ENCODE measurements at regions not wholly inside any gene's neighbourhood (a gene's known extent, or its start where the extent isn't known, plus 50 kb on each side); places are given as distances from the start of the nearest gene placed in this dataset.
"Not testable (repeated sequence)": the region's sequence is repeated elsewhere in the genome, so short reads cannot be mapped to it uniquely, and the experiment has no call there.

DNA sequence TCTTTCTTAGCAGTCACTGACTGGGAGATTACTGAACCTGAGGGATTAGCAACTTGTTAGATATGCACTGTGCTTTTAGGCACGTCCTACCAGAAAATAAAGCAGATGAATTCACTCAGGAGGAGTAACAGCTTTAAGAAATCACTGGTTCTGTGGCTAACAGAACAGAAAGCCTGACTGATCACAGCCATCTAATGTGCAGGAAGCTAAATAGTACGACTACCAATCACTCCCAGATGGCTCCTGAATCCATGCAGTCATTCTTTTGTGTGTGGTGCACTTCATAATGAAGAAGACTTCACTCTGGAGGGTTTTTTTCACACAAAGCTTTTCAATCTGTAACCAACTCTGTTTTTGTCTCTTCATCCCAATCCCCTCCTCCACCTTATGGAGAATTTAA is 305.3 kb upstream of the INTU start:
- no peak for DNase-seq

- DNase-seq: no peak
Measured at GRCh38 chr4:127335073-127335620, 297.6 kb upstream of the INTU start.

GRCh38 chr4:127335732-127336131 is 297.0 kb upstream of the INTU start:
- DNase-seq: no peak

GRCh38 chr4:127343123-127343522 is 289.6 kb upstream of the INTU start:
- not testable (repeated sequence) for DNase-seq

DNA sequence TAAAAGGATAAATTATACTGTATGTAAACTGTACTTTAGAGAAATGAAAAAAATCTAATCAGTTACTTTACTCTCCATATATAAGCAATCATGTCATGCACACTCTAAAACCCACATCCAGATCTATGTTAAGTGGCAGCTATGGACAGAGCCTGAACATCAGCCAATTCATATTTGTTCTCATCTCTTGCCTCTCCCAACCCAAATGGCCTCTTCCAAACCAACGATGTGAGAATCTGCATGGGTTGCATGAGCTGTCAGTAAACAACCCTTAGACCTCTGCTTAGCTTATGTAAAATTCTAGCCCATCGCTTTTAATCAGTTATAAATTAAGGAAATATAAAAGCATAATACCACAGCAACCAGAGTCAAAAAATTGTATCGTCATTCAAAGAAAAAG is 288.7 kb upstream of the INTU start:
- no peak for DNase-seq

GRCh38 chr4:127347936-127348335 is 284.8 kb upstream of the INTU start:
- no peak for DNase-seq

GRCh38 chr4:127352220-127353113 is 280.3 kb upstream of the INTU start:
- no peak for DNase-seq

- DNase-seq: no peak
Measured at GRCh38 chr4:127355743-127356142, 277.0 kb upstream of the INTU start.

DNA sequence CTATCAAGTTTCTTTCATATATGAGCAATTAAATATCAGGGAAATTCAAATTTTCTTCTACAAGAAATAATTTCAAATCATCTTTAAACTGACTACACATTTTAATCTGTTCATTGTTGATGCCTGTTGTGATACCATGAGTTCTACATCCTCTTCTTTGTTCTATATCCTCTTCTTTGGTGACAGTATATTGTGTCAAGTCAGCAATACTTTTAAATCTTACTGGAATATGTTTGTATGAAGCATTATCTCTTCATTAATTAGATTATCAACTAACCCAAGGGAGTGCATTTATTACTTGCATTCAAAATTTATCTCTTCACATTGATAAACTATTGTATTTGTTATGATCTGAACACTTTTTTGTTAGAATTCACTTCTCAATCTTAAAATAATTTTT is 275.0 kb upstream of the INTU start:
- DNase-seq: no peak

DNA sequence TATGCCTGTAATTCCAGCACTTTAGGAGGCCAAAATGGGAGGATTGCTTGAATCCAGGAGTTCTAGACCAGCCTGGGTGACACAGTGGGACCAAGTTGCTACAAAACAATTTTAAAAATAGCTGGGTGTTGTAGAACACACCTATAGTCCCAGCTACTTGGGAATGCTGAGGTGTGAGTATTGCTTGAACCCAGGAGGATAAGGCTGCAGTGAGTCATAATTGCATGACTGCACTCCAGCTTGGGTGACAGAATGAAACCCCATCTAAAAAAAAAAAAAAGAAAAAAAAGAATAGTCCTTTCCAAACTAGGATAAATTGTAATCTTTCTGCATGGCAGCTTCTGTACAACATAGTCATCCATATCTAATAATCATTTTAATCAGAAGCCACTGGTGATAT is 270.1 kb upstream of the INTU start:
- no peak for DNase-seq

DNA sequence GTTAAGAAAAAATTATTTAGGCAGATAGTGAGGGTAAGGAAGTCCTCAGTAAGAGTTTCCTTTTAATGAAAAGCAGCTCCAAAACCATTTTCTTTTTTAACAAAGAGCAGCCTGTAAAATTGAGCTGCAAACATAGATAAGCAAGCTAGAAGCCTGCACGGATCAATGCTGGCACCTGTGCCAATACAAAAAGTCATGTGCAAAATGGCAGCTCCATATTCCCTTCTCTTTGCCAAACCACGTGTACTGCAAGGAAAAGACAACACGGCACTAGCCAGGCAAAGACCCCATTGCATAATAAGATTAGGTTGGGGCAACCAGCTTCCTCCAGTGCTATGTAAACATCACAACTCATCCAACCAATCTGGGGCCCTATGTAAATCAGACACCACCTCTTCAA is 268.4 kb upstream of the INTU start:
- DNase-seq: no peak

DNA sequence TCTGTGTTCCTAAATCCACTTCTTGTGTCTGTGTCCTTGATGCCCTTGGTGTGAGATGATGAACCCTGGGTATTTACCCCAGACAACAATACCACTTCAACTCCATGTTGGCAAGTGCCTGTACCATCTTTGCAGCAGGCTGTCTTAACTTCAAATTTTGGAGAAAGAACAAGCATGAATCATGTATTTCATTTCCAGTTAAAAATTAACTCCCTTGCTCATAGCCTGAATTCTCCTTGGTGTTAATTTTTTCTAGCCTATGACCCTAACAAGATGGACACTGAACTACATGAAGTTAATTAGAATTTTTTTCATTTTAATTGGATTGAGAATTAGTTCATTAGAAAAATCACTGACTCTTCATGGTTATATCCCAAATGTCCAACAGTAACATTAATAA is 267.8 kb upstream of the INTU start:
- DNase-seq: no peak

GRCh38 chr4:127370604-127371003 is 262.2 kb upstream of the INTU start:
- DNase-seq: no peak

DNA sequence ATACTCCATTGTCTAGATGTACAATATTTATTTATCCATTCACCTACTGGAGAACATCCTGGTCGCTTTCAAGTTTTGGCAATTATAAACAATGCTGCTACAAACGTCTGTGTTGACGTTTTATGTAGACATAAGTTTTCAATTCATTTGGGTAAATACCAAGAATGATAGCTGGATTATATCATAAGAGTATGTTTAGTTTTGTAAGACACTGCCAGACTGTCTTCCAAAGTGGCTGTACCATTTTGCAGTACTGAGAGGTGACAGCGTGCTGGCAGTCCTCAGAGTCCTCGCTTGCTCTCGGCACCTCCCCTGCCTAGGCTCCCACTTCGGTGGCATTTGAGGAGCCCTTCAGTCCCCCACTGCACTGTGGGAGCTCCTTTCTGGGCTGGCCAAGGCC is 253.3 kb upstream of the INTU start:
- no peak for DNase-seq

DNA sequence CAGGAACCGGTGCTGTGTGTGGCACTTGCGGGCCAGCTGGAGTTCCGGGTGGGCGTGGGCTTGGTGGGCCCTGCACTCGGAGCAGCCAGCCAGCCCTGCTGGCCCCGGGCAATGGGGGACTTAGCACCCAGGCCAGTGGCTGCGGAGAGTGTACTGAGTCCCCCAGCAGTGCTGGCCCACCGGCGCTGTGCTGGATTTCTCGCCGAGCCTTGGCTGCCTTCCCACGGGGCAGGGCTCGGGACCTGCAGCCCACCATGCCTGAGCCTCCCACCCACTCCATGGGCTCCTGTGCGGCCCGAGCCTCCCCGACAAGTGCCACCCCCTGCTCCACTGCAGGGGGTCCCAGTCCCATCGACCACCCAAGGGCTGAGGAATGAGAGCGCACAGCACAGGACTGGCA is 252.8 kb upstream of the INTU start:
- not testable (repeated sequence) for DNase-seq

DNA sequence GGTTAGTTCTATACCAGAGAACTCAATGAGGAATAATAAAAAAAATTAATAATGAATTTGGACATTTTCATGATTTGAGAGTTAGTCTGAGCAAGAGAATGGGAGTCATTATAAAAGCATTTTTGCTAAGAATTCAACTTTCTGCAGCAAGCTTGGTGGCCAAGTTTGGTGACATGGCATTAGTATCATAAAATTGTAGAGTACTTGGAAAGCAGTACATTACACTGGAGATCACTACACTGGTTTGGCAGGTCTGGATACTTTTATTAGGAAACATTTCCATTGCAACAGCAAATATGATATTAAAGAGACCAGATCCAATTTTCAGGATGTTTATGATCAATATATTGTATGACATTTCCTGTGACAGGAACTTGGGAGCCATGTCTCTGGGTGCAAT is 249.1 kb upstream of the INTU start:
- DNase-seq: no peak

DNA sequence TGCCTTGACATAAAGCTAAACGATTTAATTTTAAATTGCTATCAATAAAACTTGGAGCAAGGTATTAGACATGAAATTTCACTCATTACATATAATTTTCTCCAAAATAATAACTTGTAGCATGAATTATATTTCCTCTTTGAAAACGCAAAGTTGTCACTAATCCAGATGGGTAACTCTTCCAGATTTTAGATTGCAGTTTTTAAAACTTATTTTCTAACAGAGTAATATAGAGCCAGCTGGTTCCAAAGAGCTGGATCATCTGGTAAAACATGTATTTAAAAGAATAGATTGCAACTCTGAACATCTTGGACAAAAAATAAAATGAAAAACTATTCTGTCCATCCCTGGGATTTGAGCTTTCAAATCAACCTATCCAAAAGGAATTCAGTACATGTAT is 238.2 kb upstream of the INTU start:
- DNase-seq: no peak

GRCh38 chr4:127400276-127400675 is 232.5 kb upstream of the INTU start:
- no peak for DNase-seq

- DNase-seq: peak; percentile 64
Measured at GRCh38 chr4:127400731-127401346, 231.9 kb upstream of the INTU start.

DNA sequence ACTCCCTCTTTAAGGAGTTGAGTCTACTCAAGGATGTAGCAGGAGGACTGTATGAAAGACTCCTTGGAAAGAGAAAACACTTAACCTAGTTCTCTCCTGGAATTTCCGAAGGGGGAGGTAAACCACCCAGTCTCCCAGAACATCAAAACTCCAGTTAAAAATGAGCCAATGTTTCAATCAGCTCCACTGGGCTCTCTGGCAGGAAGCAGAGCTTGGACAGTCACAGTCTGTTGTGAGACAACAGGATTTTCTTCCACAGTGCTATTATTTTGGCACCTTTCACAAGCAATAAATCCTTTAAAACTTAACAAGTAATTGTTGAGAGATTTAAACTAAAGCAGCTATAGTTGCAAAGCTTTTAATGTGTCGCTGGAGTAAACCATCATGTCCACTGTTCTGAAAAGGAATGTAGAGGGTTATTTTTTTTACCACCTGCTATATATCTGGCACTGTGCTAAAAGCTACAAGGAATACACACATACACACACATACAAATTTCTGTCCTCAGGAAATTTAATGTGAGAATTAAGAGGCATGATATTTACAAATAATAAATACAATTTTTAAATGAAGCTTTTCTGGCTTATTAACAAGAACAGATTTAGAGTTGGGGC is 229.2 kb upstream of the INTU start:
- DNase-seq: no peak

DNA sequence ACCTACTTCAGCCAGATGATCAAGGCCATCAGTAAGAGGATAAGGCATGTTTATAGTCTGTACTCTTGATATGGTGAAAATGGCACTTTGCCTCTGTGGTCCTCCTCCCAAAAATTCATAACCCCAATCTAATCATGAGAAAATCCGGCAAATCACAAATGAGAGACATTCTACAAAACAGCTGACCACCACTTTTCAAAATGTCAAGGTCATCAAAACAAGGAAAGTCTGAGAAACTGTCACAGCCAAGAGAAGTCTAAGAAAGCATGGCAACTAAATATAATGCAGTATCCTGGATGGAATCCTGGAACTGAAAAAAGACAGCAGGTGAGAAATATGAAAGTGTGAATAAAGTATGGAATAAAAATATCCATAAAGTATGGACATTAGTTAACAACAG is 226.6 kb upstream of the INTU start:
- DNase-seq: no peak

- DNase-seq: not testable (repeated sequence)
Measured at GRCh38 chr4:127407572-127407971, 225.2 kb upstream of the INTU start.

- no peak for DNase-seq
Measured at GRCh38 chr4:127410201-127410600, 222.6 kb upstream of the INTU start.

Measured in left kidney (tissue), 1 donor.